Progenitor cell of endocrine pancreas (in vitro differentiated cells): ENCODE measurements at regions not wholly inside any gene's neighbourhood (a gene's known extent, or its start where the extent isn't known, plus 50 kb on each side); places are given as distances from the start of the nearest gene placed in this dataset.
"Not testable (repeated sequence)": the region's sequence is repeated elsewhere in the genome, so short reads cannot be mapped to it uniquely, and the experiment has no call there.

Source experiments
- DNase-seq: peaks from one replicate; pipeline ENCODE4 v3.0.0; 2021; ENCODE audit warnings: low spot score; ENCODE audit not compliant: unreplicated experiment
- H3K27ac Mint-ChIP-seq: 2 replicates; pipeline ENCODE4 v1.8.0; 2021; ENCODE audit warnings: mild to moderate bottlenecking, moderate library complexity, mixed read lengths
- H3K27me3 Mint-ChIP-seq: 2 replicates; pipeline ENCODE4 v1.8.0; 2021; ENCODE audit warnings: mixed read lengths
- H3K36me3 Mint-ChIP-seq: 2 replicates; pipeline ENCODE4 v1.8.0; 2022; ENCODE audit warnings: mixed read lengths; ENCODE audit not compliant: insufficient read depth
- H3K4me1 Mint-ChIP-seq: 2 replicates; pipeline ENCODE4 v1.8.0; 2021; ENCODE audit warnings: low read depth, mixed read lengths
- H3K4me3 Mint-ChIP-seq: 2 replicates; pipeline ENCODE4 v1.8.0; 2021; ENCODE audit warnings: low read depth, mild to moderate bottlenecking, moderate library complexity, mixed read lengths
- H3K9me3 Mint-ChIP-seq: 2 replicates; pipeline ENCODE4 v1.8.0; 2021; ENCODE audit warnings: low read depth, mixed read lengths
- TF ChIP-seq, protein P1 (sequence below): fragments of 200-600 bp; sonication (generic); IDR thresholded peaks from one replicate; pipeline ENCODE4 v1.5.0; 2021; ENCODE audit warnings: antibody characterized with exemption, mild to moderate bottlenecking; ENCODE audit not compliant: unreplicated experiment

DNA sequence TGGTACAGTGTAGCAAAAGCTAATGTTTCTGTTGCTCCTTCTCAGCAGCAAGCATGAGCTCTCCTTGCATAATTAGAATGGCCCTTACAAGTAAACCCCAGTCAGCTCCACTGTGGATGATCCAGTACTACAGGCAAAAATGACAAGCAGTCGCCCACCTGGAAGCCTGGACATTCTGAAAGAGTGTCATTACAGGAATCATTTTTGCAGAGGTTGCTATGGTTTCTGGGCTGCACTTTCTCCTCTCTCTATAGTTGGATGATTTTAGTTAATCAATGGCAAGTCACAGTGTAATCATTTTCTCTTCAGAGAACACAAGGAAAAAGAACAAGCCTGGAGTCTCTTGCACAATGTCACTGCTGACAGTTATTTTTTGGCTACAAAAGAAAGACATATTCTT, 102.9 kb upstream of the MYO3A start:
- no peak overlapping the region for H3K4me3 Mint-ChIP-seq
- no peaks in the 10 kb centered on the region for H3K9me3 Mint-ChIP-seq
- no peaks in the 10 kb centered on the region for H3K36me3 Mint-ChIP-seq
- H3K27me3 Mint-ChIP-seq: no peaks in the 10 kb centered on the region
- H3K27ac Mint-ChIP-seq: no peak overlapping the region
- H3K4me1 Mint-ChIP-seq: peaks cover 11% of the 10 kb centered on the region
- DNase-seq: no peak
- TF ChIP-seq, protein P1, sequence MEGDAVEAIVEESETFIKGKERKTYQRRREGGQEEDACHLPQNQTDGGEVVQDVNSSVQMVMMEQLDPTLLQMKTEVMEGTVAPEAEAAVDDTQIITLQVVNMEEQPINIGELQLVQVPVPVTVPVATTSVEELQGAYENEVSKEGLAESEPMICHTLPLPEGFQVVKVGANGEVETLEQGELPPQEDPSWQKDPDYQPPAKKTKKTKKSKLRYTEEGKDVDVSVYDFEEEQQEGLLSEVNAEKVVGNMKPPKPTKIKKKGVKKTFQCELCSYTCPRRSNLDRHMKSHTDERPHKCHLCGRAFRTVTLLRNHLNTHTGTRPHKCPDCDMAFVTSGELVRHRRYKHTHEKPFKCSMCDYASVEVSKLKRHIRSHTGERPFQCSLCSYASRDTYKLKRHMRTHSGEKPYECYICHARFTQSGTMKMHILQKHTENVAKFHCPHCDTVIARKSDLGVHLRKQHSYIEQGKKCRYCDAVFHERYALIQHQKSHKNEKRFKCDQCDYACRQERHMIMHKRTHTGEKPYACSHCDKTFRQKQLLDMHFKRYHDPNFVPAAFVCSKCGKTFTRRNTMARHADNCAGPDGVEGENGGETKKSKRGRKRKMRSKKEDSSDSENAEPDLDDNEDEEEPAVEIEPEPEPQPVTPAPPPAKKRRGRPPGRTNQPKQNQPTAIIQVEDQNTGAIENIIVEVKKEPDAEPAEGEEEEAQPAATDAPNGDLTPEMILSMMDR: no peak

DNA sequence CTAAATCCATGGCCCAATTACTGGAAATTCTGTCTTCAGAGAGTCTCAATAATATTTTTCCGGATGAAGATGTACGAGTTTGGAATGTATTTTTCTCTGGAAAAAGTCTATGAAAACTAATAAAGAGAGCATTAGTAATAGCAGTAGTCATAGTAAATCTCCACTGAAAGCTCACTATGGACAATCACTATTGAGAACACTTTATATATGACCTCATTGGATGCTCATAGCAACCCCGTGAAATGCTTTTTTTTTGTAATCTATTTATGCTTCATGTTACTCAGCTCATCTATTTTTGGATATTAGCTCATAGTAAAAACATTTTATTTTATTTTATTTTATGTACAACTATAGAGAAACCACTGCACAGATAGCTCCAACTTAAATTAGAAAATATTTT, 94.3 kb upstream of the MYO3A start:
- no peak for DNase-seq
- H3K36me3 Mint-ChIP-seq: no peaks in the 10 kb centered on the region
- H3K4me3 Mint-ChIP-seq: no peak overlapping the region
- no peaks in the 10 kb centered on the region for H3K9me3 Mint-ChIP-seq
- TF ChIP-seq, protein P1: no peak
- no peaks in the 10 kb centered on the region for H3K27me3 Mint-ChIP-seq
- no peak overlapping the region for H3K27ac Mint-ChIP-seq
- H3K4me1 Mint-ChIP-seq: peaks cover 12% of the 10 kb centered on the region

DNA sequence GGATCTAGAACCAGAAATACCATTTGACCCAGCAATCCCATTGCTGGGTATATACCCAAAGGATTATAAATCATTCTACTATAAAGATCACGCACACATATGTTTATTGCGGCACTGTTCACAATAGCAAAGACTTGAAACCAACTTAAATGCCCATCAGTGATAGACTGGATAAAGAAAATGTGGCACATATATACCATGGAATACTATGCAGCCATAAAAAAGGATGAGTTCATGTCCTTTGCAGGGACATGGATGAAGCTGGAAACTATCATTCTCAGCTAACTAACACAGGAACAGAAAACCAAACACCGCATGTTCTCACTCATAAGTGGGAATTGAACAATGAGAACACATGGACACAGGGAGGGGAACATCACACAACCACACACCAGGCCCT, 93.2 kb upstream of the MYO3A start:
- peaks cover 12% of the 10 kb centered on the region for H3K4me1 Mint-ChIP-seq

DNA sequence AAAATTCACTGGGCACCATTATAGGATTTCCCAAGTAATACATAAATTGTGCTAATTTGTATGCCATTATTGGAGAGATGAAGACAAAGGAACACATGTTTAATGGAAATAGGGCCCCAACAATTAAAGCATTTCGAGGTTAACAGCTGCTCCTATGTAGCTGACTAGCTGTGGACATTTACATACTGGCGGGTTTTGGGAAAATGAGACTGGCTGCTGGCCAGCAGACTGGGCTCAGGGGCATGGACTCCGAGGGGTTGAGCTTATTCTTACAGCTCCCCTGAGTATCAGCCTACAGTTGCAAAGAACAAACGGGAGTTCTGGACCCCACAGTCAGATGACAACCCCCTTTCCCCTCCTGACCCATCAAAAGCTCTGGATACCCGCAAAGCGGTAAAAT, 91.9 kb upstream of the MYO3A start:
- Mint-ChIP-seq H3K4me3 (no peak overlapping the region), H3K9me3 (no peaks in the 10 kb centered on the region), H3K27me3 (no peaks in the 10 kb centered on the region), H3K36me3 (no peaks in the 10 kb centered on the region), H3K4me1 (peaks cover 8% of the 10 kb centered on the region), H3K27ac (no peak overlapping the region)
- TF ChIP-seq, protein P1: no peak
- no peak for DNase-seq

More for the DNA sequence above, 93.2 kb upstream of the MYO3A start:
- H3K4me3 Mint-ChIP-seq, H3K36me3 Mint-ChIP-seq, H3K27ac Mint-ChIP-seq, H3K27me3 Mint-ChIP-seq, H3K9me3 Mint-ChIP-seq, DNase-seq: not testable (repeated sequence)

DNA sequence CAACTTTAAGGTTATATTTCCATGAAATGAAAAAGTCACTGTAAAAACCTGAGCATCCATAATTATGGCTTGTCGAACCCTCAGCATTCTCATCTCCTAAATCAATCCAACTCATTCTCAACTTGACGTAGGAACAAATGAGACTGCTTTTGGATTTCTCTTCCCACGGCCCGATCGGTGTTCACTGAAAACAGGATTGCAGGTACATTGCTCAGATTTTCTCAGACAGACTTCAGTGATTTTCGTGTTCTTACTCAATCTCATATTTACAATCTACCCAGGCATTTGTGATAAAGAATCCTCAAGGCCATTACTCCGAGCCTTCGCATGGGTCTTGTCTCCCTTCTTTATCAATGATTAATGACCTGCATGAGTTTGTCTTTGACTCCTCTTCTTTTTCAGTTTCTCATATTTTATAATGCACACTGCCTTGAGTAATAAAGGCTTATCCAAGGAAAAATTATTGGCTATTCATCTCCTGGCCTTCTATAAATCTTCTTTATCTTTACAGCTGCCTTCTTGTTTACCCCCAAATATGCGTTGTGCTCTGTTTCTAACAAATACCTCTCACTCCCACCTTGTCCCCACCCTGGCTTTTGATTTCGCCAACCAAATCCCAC, 90.4 kb upstream of the MYO3A start:
- H3K9me3 Mint-ChIP-seq: peaks cover 2% of the 10 kb centered on the region
- TF ChIP-seq, protein P1: no peak
- H3K27ac Mint-ChIP-seq: no peak overlapping the region
- peaks cover 4% of the 10 kb centered on the region for H3K4me1 Mint-ChIP-seq
- DNase-seq: no peak
- H3K36me3 Mint-ChIP-seq: no peaks in the 10 kb centered on the region
- peaks cover 3% of the 10 kb centered on the region for H3K27me3 Mint-ChIP-seq
- no peak overlapping the region for H3K4me3 Mint-ChIP-seq

DNA sequence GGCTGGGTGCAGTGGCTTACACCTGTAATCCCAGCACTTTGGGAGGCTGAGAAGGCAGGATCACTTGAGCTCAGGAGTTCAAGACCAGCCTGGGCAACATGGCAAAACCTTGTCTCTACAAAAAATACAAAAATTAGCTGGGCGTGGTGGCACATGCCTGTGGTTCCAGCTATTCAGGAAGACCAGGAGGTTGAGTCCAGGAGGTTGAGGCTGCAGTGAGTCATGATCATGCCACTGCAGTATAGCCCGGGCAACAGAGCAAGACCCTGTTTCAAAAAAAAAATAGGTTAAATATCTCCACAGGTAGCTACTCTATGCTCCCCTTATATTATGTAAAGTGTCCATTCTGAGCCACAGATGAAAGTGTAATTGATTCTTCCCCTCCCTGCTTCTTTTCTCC, 89.3 kb upstream of the MYO3A start:
- DNase-seq, H3K4me1 Mint-ChIP-seq, H3K4me3 Mint-ChIP-seq, H3K9me3 Mint-ChIP-seq, H3K36me3 Mint-ChIP-seq, H3K27ac Mint-ChIP-seq, H3K27me3 Mint-ChIP-seq: not testable (repeated sequence)
